H1 (cell line): ENCODE measurements at regions not wholly inside any gene's neighbourhood (a gene's known extent, or its start where the extent isn't known, plus 50 kb on each side); places are given as distances from the start of the nearest gene placed in this dataset.

ENCODE experiments used
- EP300 ChIP-seq, 2 experiments: IDR thresholded peaks; 1 replicate in 1 of 2; 2 replicates in 1 of 2; pipeline ENCODE4 v1.6.1; 2011 to 2012; ENCODE audit warnings: low read depth in 2 of 2, low read length in 2 of 2, mild to moderate bottlenecking in 2 of 2, borderline replicate concordance in 1 of 2, inconsistent platforms in 1 of 2, moderate library complexity in 1 of 2

DNA sequence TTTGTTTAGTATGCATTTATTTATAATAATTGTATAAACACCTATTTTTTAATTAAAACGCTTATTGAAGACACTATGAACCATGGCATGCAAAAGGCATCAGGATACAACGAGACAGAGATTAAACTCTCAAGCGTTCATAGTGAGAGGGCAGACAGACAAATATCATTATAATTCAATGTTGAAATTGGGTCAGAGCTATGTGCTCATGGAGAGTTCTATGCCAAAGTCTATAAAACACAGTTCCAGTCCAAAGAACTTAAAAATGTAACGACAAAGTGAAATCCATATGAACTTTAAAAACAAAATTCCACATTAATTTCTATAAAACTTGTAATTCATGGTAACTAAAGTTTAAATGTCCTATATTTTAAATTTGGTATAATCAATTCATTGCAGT is 724.0 kb downstream of the LTN1 start (continued):
- TF ChIP-seq EP300 (IDR thresholded peaks at IDR 0.05; ENCODE audit: borderline replicate concordance in 1 of 2, low read depth in 2 of 2, low read length in 2 of 2) = no peak
